ENCODE measurements at regions not wholly inside any gene's neighbourhood (a gene's known extent, or its start where the extent isn't known, plus 50 kb on each side); places are given as distances from the start of the nearest gene placed in this dataset.
"Not testable (repeated sequence)": the region's sequence is repeated elsewhere in the genome, so short reads cannot be mapped to it uniquely, and the experiment has no call there.

DNA sequence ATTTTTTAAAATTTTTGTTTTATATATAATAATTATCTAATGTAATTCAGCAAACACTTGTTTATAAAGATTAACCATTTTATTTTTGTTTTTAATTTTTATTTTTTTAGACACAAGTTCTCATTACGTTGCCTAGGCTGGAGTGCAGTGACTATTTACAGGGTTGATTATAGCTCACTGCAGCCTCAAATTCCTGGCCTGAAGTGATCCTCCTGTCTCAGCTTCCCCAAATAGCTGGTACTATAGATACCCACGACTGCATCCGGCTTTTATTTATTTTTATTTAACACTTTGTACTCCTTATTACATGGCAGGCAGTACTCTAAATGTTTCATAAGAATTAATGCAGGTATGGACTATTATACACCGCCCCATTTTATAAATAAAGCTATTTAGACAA is 288.7 kb downstream of the MDFIC start:
- DNase-seq = no peak
- Histone ChIP-seq H3K27me3 (ENCODE audit: insufficient read depth, low read depth) (no peaks in the 10 kb centered on the region), H3K9me2 (ENCODE audit: insufficient read depth) (no peaks in the 10 kb centered on the region), H3K9me3 (ENCODE audit: insufficient read depth, low read depth) (peaks cover 15% of the 10 kb centered on the region; the same call in 1 of the 2 replicates), H2AFZ (no peak overlapping the region), H3K4me3 (no peak overlapping the region), H3K27ac (no peak overlapping the region), H3K4me2 (no peak overlapping the region), H3K79me2 (ENCODE audit: low read depth) (no peaks in the 10 kb centered on the region), H4K20me1 (ENCODE audit: insufficient read depth) (no peaks in the 10 kb centered on the region), H3K36me3 (ENCODE audit: low read depth) (no peaks in the 10 kb centered on the region), H3F3A (ENCODE audit: insufficient read depth, low read depth) (no peaks in the 10 kb centered on the region), H3K4me1 (replicated peaks; ENCODE audit: insufficient read depth) (no peaks in the 10 kb centered on the region)
- POLR2A ChIA-PET (ENCODE audit: unreplicated experiment) = no interaction called here
- BruUV-seq (replicated peaks) = no TSS peak
- intact Hi-C loops (cut with micrococcal nuclease; ENCODE audit: unreplicated experiment) = loop anchor here (5.0 kb wide), 1 partner anchor 123 kb away; no protein-coding TSS in a partner anchor
- CTCF ChIA-PET = no interaction called here
- TF ChIP-seq, protein P1, sequence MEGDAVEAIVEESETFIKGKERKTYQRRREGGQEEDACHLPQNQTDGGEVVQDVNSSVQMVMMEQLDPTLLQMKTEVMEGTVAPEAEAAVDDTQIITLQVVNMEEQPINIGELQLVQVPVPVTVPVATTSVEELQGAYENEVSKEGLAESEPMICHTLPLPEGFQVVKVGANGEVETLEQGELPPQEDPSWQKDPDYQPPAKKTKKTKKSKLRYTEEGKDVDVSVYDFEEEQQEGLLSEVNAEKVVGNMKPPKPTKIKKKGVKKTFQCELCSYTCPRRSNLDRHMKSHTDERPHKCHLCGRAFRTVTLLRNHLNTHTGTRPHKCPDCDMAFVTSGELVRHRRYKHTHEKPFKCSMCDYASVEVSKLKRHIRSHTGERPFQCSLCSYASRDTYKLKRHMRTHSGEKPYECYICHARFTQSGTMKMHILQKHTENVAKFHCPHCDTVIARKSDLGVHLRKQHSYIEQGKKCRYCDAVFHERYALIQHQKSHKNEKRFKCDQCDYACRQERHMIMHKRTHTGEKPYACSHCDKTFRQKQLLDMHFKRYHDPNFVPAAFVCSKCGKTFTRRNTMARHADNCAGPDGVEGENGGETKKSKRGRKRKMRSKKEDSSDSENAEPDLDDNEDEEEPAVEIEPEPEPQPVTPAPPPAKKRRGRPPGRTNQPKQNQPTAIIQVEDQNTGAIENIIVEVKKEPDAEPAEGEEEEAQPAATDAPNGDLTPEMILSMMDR (conservative IDR thresholded peaks at IDR 0.05) = no peak
- no peak for TF ChIP-seq EZH2 (IDR thresholded peaks at IDR 0.05; ENCODE audit: low read depth)

DNA sequence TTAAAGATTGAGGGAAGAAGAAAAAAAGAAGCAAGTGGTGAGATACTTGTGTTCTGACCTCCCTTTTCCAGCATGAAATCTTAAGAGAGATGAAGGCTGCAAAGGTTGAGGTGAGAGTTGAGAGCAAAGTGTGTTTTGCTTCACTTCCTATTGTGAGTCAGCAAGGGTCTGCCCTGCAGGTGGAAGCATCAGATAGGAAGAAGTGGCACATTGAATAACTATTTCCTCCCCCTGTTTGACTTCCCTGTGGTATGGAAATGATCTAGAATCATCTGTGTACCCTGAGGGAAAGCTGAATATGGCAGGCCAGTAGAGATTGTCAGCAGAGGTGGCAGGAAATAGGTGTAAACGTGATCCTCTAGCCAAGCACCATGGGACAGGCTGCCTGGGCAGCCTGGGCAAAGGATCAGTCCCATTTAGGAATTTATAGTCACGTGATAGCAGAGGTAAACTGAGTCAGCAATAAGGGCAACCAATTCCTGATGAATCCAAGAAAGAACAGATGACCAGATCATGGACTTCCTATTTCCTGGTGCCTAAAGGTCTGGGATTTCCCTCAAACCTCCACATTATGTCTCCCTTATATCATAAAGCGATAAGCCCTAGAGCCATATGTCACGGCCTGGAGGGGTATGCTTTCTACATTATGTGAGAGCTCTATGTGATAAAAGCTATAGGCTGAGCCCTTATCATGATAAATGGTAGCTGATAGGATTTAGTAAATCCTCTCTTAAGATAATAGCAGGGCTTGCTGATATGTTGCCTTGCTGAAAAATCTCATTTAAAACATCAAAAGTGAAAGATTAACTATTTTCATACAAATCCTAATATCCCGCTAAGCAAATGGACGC is 287.0 kb downstream of the MDFIC start:
- Histone ChIP-seq H3K36me3 (ENCODE audit: low read depth) (no peaks in the 10 kb centered on the region), H3K4me3 (no peak overlapping the region), H2AFZ (no peak overlapping the region), H3F3A (ENCODE audit: insufficient read depth, low read depth) (no peaks in the 10 kb centered on the region), H3K9me3 (ENCODE audit: insufficient read depth, low read depth) (peaks cover 15% of the 10 kb centered on the region; the same call in 1 of the 2 replicates), H3K4me2 (no peak overlapping the region), H3K4me1 (replicated peaks; ENCODE audit: insufficient read depth) (no peaks in the 10 kb centered on the region), H3K27ac (no peak overlapping the region), H3K27me3 (ENCODE audit: insufficient read depth, low read depth) (no peaks in the 10 kb centered on the region), H3K9me2 (ENCODE audit: insufficient read depth) (no peaks in the 10 kb centered on the region), H3K79me2 (ENCODE audit: low read depth) (no peaks in the 10 kb centered on the region), H4K20me1 (ENCODE audit: insufficient read depth) (no peaks in the 10 kb centered on the region)
- ChIA-PET POLR2A (ENCODE audit: unreplicated experiment) (interaction anchor here (0.5 kb wide), 1 partner anchor 495 kb away, joined by 8 read pairs; no protein-coding TSS in a partner anchor), CTCF (no interaction called here)
- intact Hi-C loops (cut with micrococcal nuclease; ENCODE audit: unreplicated experiment) = no loop called here
- BruUV-seq (replicated peaks) = no TSS peak
- DNase-seq = no peak
- TF ChIP-seq, protein P1 (conservative IDR thresholded peaks at IDR 0.05) = no peak
- no peak for TF ChIP-seq EZH2 (IDR thresholded peaks at IDR 0.05; ENCODE audit: low read depth)

DNA sequence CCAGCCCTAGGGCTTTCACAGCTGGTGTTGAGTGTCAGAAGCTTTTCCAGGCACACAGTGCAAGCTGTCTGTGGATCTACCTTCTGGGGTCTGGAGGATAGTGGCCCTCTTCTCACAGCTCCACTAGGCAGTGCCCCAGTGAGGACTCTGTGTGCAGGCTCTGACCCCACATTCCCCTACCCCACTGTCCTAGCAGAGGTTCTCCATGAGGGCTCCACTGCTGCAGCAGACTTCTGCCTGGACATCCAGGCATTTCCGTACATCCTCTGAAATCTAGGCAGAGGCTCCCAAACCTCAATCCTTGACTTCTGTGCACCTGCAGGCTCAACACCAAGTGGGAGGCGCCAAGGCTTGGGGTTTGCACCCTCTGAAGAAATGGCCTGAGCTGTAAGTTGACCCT is 284.5 kb downstream of the MDFIC start:
- intact Hi-C loops (cut with micrococcal nuclease; ENCODE audit: unreplicated experiment) = not testable (repeated sequence)

More for the DNA sequence above, 284.5 kb downstream of the MDFIC start:
- peaks cover 15% of the 10 kb centered on the region; the same call in 1 of the 2 replicates for H3K9me3 ChIP-seq (ENCODE audit: insufficient read depth, low read depth)
- H3K4me1 ChIP-seq (replicated peaks; ENCODE audit: insufficient read depth); H2AFZ ChIP-seq; H3K36me3 ChIP-seq (ENCODE audit: low read depth); H3K27ac ChIP-seq; DNase-seq; H3K79me2 ChIP-seq (ENCODE audit: low read depth); H3K9me2 ChIP-seq (ENCODE audit: insufficient read depth); H3K4me2 ChIP-seq; BruUV-seq (replicated peaks); POLR2A ChIA-PET (ENCODE audit: unreplicated experiment); H3K4me3 ChIP-seq; H4K20me1 ChIP-seq (ENCODE audit: insufficient read depth); H3K27me3 ChIP-seq (ENCODE audit: insufficient read depth, low read depth); CTCF ChIA-PET; H3F3A ChIP-seq (ENCODE audit: insufficient read depth, low read depth): not testable (repeated sequence)

Measured in PC-9 (cell line).